ENCODE measurements at regions not wholly inside any gene's neighbourhood (a gene's known extent, or its start where the extent isn't known, plus 50 kb on each side); places are given as distances from the start of the nearest gene placed in this dataset.

DNA sequence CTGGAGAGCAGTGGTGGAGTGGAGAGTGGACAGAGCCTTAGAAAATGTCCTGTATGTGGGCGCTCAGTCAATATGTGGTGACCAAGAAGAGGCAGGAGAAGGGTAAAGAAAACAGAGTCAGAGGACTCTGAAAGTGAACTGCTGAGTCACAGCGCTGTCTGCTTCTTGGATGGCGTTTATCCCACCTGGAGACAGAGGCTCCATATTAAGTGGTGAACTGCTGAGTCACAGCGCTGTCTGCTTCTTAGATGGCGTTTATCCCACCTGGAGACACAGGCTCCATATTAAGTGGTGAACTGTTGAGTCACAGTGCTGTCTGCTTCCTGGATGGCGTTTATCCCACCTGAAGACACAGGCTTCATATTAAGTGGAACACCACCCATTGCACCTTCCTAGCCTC lies 119.3 kb upstream of the RALGAPA2 start:
- Histone ChIP-seq H3K4me1 (ENCODE audit: insufficient read depth, poor library complexity, severe bottlenecking) (no peaks in the 10 kb centered on the region), H3K27ac (ENCODE audit: poor library complexity, severe bottlenecking) (no peak overlapping the region), H3K9me3 (ENCODE audit: severe bottlenecking) (no peaks in the 10 kb centered on the region), H3K4me3 (ENCODE audit: severe bottlenecking) (no peak overlapping the region), H3K27me3 (ENCODE audit: insufficient read depth, poor library complexity, severe bottlenecking) (peaks cover 10% of the 10 kb centered on the region), H3K36me3 (ENCODE audit: low read depth) (no peaks in the 10 kb centered on the region)
- ATAC-seq (ENCODE audit: low read depth): no peak
- TF ChIP-seq, protein P1, sequence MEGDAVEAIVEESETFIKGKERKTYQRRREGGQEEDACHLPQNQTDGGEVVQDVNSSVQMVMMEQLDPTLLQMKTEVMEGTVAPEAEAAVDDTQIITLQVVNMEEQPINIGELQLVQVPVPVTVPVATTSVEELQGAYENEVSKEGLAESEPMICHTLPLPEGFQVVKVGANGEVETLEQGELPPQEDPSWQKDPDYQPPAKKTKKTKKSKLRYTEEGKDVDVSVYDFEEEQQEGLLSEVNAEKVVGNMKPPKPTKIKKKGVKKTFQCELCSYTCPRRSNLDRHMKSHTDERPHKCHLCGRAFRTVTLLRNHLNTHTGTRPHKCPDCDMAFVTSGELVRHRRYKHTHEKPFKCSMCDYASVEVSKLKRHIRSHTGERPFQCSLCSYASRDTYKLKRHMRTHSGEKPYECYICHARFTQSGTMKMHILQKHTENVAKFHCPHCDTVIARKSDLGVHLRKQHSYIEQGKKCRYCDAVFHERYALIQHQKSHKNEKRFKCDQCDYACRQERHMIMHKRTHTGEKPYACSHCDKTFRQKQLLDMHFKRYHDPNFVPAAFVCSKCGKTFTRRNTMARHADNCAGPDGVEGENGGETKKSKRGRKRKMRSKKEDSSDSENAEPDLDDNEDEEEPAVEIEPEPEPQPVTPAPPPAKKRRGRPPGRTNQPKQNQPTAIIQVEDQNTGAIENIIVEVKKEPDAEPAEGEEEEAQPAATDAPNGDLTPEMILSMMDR (IDR thresholded peaks at IDR 0.05; ENCODE audit: poor library complexity, severe bottlenecking): no peak
- no peak for DNase-seq (ENCODE audit: low spot score)

- no peak overlapping the region for H3K4me3 ChIP-seq (ENCODE audit: severe bottlenecking)
- TF ChIP-seq, protein P1 (IDR thresholded peaks at IDR 0.05; ENCODE audit: poor library complexity, severe bottlenecking): no peak
- H3K4me1 ChIP-seq (ENCODE audit: insufficient read depth, poor library complexity, severe bottlenecking): no peaks in the 10 kb centered on the region
- DNase-seq (ENCODE audit: low spot score) (no peak), ATAC-seq (ENCODE audit: low read depth) (no peak)
- H3K36me3 ChIP-seq (ENCODE audit: low read depth): no peaks in the 10 kb centered on the region
- H3K27me3 ChIP-seq (ENCODE audit: insufficient read depth, poor library complexity, severe bottlenecking): no peaks in the 10 kb centered on the region
- H3K9me3 ChIP-seq (ENCODE audit: severe bottlenecking): no peaks in the 10 kb centered on the region
- no peak overlapping the region for H3K27ac ChIP-seq (ENCODE audit: poor library complexity, severe bottlenecking)
Observed at GRCh38 chr20:20829681-20830080, 117.2 kb upstream of the RALGAPA2 start.

DNA sequence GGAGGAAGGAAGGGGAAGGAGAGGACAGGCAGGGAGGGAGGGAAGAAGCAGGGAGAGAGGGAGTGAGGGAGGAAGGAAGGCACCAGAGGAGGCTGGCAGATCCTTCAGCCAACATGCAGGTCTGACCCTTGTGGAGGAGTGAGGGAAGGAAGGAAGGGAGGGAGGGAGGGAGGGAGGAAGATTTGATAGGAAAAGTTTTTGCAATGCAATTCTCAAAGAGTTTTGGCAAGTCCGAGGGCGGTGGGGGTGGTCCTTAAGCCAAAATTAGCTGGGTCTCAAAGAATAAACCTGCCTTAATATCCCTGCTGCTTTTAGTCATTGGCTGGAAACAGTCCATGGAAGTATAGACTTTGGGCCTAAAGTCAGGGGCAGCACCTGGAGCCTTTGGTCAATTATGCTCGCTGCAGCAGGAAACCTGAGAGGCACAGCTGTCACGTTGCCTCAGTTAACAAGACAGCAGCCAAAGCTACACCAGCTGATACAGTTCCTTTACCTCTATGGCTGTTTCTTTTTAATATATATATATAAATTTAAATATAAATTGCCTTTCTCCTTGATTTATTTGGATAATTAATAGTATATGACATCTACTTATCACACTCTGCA lies 115.7 kb upstream of the RALGAPA2 start:
- TF ChIP-seq, protein P1 (IDR thresholded peaks at IDR 0.05; ENCODE audit: poor library complexity, severe bottlenecking): no peak
- DNase-seq (ENCODE audit: low spot score): no peak
- ATAC-seq (ENCODE audit: low read depth): no peak

GRCh38 chr20:20824924-20825584 lies 112.6 kb upstream of the RALGAPA2 start:
- H3K27me3 ChIP-seq (ENCODE audit: insufficient read depth, poor library complexity, severe bottlenecking): no peaks in the 10 kb centered on the region
- no peak overlapping the region for H3K4me3 ChIP-seq (ENCODE audit: severe bottlenecking)
- no peaks in the 10 kb centered on the region for H3K36me3 ChIP-seq (ENCODE audit: low read depth)
- TF ChIP-seq, protein P1 (IDR thresholded peaks at IDR 0.05; ENCODE audit: poor library complexity, severe bottlenecking): peak; percentile 86
- ATAC-seq (ENCODE audit: low read depth): peak; percentile 49
- H3K9me3 ChIP-seq (ENCODE audit: severe bottlenecking): no peaks in the 10 kb centered on the region
- no peak for DNase-seq (ENCODE audit: low spot score)
- H3K4me1 ChIP-seq (ENCODE audit: insufficient read depth, poor library complexity, severe bottlenecking): no peaks in the 10 kb centered on the region
- no peak overlapping the region for H3K27ac ChIP-seq (ENCODE audit: poor library complexity, severe bottlenecking)

More for the DNA sequence above, 115.7 kb upstream of the RALGAPA2 start:
- H3K27me3 ChIP-seq (ENCODE audit: insufficient read depth, poor library complexity, severe bottlenecking): no peaks in the 10 kb centered on the region
- H3K9me3 ChIP-seq (ENCODE audit: severe bottlenecking): no peaks in the 10 kb centered on the region
- no peaks in the 10 kb centered on the region for H3K4me1 ChIP-seq (ENCODE audit: insufficient read depth, poor library complexity, severe bottlenecking)
- H3K4me3 ChIP-seq (ENCODE audit: severe bottlenecking): no peak overlapping the region
- no peak overlapping the region for H3K27ac ChIP-seq (ENCODE audit: poor library complexity, severe bottlenecking)
- no peaks in the 10 kb centered on the region for H3K36me3 ChIP-seq (ENCODE audit: low read depth)

DNA sequence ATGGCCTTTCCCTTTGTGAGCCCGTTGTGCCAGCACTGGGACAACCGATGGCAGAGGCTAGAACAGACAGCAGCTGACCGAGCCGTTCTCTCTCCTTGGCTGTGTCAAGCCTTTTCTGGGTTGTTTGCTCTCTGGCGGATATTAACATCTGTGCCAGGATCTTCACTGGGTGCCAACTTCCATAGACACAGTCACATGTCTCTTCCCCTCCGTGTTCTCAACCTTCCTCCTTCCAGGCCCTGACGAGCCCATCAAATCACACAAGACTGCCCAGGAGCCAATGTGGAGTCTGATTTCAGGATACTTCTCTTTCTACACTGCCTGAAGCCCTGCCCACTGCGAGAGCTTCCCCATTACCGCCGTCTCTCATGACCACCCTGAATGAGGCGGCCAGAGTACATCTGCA lies 111.0 kb upstream of the RALGAPA2 start:
- Histone ChIP-seq H3K4me3 (ENCODE audit: severe bottlenecking) (no peak overlapping the region), H3K27me3 (ENCODE audit: insufficient read depth, poor library complexity, severe bottlenecking) (no peaks in the 10 kb centered on the region), H3K9me3 (ENCODE audit: severe bottlenecking) (no peaks in the 10 kb centered on the region), H3K27ac (ENCODE audit: poor library complexity, severe bottlenecking) (no peak overlapping the region), H3K36me3 (ENCODE audit: low read depth) (no peaks in the 10 kb centered on the region), H3K4me1 (ENCODE audit: insufficient read depth, poor library complexity, severe bottlenecking) (no peaks in the 10 kb centered on the region)
- ATAC-seq (ENCODE audit: low read depth) (no peak), DNase-seq (ENCODE audit: low spot score) (no peak)
- TF ChIP-seq, protein P1 (IDR thresholded peaks at IDR 0.05; ENCODE audit: poor library complexity, severe bottlenecking): no peak
